ENCODE measurements at regions not wholly inside any gene's neighbourhood (a gene's known extent, or its start where the extent isn't known, plus 50 kb on each side); places are given as distances from the start of the nearest gene placed in this dataset.

DNA sequence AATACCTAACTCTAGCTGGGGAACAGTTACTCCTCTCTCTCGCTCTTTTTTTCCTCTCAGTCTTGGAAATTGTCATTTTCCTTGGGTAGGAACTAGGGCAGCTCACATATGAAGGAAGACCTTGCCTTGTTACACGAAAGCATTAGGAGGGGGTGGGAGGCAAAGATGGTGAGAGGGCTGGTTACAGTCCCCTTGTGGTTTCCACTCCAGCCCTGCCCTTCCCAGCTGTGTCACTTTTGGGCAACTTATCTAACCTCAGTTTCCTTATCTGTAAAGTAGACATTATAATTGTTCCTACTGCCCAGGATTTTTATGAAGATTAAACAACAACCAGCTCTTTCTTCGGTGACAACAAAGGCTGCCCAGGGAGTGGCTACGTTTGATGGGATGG lies 196.2 kb upstream of the CLINT1 start:
- TF ChIP-seq, protein P1, sequence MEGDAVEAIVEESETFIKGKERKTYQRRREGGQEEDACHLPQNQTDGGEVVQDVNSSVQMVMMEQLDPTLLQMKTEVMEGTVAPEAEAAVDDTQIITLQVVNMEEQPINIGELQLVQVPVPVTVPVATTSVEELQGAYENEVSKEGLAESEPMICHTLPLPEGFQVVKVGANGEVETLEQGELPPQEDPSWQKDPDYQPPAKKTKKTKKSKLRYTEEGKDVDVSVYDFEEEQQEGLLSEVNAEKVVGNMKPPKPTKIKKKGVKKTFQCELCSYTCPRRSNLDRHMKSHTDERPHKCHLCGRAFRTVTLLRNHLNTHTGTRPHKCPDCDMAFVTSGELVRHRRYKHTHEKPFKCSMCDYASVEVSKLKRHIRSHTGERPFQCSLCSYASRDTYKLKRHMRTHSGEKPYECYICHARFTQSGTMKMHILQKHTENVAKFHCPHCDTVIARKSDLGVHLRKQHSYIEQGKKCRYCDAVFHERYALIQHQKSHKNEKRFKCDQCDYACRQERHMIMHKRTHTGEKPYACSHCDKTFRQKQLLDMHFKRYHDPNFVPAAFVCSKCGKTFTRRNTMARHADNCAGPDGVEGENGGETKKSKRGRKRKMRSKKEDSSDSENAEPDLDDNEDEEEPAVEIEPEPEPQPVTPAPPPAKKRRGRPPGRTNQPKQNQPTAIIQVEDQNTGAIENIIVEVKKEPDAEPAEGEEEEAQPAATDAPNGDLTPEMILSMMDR (IDR thresholded peaks at IDR 0.05): no peak
- TF ChIP-seq POLR2A (IDR thresholded peaks at IDR 0.05): no peak
